ENCODE measurements at regions not wholly inside any gene's neighbourhood (a gene's known extent, or its start where the extent isn't known, plus 50 kb on each side); places are given as distances from the start of the nearest gene placed in this dataset.
"Not testable (repeated sequence)": the region's sequence is repeated elsewhere in the genome, so short reads cannot be mapped to it uniquely, and the experiment has no call there.

DNA sequence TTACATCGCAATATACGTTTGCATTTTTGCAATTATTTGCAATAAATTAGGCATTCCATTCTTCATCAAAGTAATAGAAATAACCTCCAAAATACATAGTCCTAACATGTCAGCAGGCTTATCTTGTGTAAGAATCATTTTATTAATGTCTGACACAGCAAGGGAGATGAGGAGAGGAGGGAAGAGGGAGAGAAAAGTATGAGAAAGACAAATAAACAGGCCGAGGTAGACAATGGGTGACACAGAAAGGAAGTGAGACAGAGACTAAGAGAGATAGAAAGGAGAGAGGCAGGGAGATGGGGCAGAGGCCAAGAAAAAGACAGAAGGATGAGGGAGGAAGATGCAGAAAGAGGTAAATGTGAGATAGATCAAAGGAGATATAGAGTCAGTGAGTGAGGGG lies 50.3 kb upstream of the CYP2B6 start:
- peak; percentile 37 for DNase-seq (ENCODE audit: low read depth)

DNA sequence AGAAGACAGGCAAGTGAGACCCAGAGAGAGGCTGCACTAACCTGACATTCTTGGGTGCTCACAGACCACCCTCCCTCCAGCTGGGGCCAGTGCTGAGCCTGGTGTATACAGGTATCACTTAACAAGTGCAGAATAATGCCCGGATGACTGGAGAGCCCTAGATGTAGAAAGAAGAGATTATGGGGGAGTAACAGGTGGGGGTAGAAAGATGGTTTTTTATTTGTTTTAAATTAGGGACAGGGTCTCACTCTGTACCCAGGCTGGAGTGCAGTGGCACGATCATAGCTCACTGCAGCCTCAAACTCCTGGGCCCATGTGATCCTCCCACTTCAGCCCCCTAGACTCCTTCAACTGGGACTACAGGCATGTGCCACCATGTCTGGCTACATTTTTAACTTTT lies 53.1 kb upstream of the CYP2B6 start:
- not testable (repeated sequence) for DNase-seq (ENCODE audit: low read depth)

DNA sequence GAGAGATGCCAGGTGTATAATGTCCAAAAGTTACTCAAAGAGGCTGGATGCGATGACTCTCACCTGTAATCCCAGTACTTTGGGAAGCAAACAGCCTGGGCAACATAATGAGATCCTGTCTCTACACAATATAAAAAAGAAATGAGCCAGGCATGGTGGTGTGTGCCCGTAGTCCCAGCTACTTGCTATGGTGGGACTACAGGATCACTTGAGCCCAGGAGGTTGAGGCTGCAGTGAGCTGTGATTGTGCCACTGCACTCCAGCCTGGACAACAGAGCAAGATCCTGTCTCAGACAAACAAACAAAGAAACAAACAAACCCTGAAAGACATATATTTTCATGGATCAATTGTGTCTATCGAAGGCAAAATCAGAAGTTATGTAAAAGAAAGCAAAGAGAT lies 54.3 kb upstream of the CYP2B6 start:
- DNase-seq (ENCODE audit: low read depth): no peak

DNA sequence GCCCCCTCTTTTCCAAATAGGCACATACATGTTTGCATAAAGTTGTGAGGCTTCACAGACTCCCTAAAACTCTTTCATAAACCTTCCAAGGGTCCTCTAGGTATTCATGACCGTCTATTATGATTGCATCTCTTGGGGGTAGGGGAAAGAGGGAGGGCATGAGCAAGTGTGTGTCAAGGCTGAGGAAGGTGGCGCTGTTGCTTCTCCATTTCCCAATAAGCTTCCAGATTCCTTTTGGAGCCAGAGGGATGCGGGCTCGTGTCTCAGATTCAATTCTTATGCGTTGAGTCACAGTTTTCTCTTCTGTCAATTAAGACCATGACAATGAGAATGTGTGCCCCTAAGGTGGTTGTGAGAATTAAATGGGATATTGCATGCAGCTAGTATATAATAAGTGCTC lies 51.0 kb upstream of the CYP2A7 start:
- peak; percentile 49 for DNase-seq (ENCODE audit: low read depth)

DNA sequence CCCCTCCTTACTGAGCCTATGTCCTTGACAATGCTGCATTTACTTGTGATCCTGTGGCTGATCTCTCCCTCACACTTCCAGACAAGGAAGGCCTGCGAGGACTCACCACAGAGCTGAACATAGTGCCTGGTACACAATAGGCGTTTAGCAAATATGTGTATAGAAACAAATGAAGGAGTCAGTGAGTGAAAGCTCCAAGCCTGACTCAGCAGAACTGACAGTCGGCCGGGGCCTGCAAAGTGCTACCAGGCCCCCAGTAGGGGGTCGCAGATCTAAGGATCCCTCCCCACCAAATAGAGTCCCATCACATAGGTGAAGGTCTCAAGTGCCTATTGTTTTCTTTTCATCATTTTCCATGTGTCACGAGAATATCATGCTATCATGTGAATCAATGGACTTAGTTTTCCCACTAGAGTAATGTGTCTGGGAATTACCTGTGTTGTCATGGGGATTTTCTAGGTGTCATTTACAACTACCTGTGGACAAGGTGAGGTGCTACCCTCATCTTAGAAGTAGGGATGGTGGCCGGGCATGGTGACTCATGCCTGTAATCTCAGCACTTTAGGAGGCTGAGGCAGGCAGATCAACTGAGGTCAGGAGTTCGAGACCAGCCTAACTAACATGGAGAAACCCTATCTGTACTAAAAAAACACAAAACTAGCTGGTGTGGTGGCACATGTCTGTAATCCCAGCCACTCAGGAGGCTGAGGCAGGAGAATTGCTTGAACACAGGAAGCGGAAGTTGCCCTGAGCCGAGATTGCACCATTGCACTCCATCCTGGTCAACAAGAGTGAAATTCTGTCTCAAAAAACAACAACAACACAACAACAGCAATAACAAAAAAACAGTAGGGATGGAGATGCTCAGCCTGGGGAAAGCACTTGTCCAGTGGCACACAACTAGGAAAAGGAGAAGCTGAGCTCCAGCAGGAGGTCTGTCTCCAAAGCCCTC lies 50.3 kb upstream of the CYP2A7 start:
- no peak for DNase-seq (ENCODE audit: low read depth)
